Breast epithelium (tissue), 4 donors: ENCODE measurements at regions not wholly inside any gene's neighbourhood (a gene's known extent, or its start where the extent isn't known, plus 50 kb on each side); places are given as distances from the start of the nearest gene placed in this dataset.
A peak's percentile ranks its signal among the peaks of the same experiment; 100 is the strongest.

ENCODE experiments used
- DNase-seq, 2 donors: peaks; one replicate each; pipeline ENCODE4 v3.0.0-alpha.2; 2019; ENCODE audit warnings: low spot score in 2 of 2
- H3K27ac ChIP-seq, 2 donors: fragments of 200-600 bp; sonication (generic) in 1 of 2; one replicate each; pipeline ENCODE4 v1.5.1; 2016 to 2019; ENCODE audit warnings: mild to moderate bottlenecking in 1 of 2
- H3K27me3 ChIP-seq, 2 donors: fragments of 200-600 bp; sonication (generic) in 1 of 2; one replicate each; pipeline versions ENCODE4 v1.5.1 to v1.6.0; 2017 to 2019; ENCODE audit warnings: control low read depth in 1 of 2, mild to moderate bottlenecking in 1 of 2
- H3K36me3 ChIP-seq: fragments of 200-600 bp; one replicate; pipeline ENCODE4 v1.5.1; 2019
- H3K4me1 ChIP-seq, 2 donors: fragments of 200-600 bp; sonication (generic); one replicate each; pipeline ENCODE4 v1.5.1; 2016 to 2019; ENCODE audit warnings: control low read depth in 1 of 2
- H3K4me3 ChIP-seq, 3 donors: fragments of 200-600 bp; sonication (generic); 1 replicate in 2 of 3; 2 replicates in 1 of 3; pipeline ENCODE4 v1.5.1; 2016 to 2019; ENCODE audit warnings: mild to moderate bottlenecking in 3 of 3, moderate library complexity in 2 of 3
- H3K9me3 ChIP-seq, 2 donors: fragments of 200-600 bp; sonication (generic) in 1 of 2; one replicate each; pipeline ENCODE4 v1.5.1; 2016 to 2019; ENCODE audit warnings: control low read depth in 1 of 2
- POLR2A ChIP-seq: fragments of 450-650 bp; IDR thresholded peaks from one replicate; pipeline ENCODE4 v1.6.1; 2016; ENCODE audit warnings: antibody characterized with exemption, mild to moderate bottlenecking, moderate library complexity
- POLR2AphosphoS5 ChIP-seq, 3 donors: sonication (generic); formaldehyde crosslinking; IDR thresholded peaks; one replicate each; pipeline ENCODE4 v1.6.1; 2017; ENCODE audit warnings: antibody characterized with exemption in 3 of 3
- intact Hi-C: fragments of 100-400 bp; cut with DNase I; formaldehyde crosslinking; loops from one replicate; pipeline ENCODE4 v1.15.1; 2023; ENCODE audit warnings: low total_unique reads
- TF ChIP-seq, protein P1 (sequence below), 3 donors: fragments of 450-650 bp; IDR thresholded peaks; one replicate each; pipeline ENCODE4 v1.5.1; 2016 to 2017; ENCODE audit warnings: antibody characterized with exemption in 3 of 3, mild to moderate bottlenecking in 3 of 3, moderate library complexity in 3 of 3

DNA sequence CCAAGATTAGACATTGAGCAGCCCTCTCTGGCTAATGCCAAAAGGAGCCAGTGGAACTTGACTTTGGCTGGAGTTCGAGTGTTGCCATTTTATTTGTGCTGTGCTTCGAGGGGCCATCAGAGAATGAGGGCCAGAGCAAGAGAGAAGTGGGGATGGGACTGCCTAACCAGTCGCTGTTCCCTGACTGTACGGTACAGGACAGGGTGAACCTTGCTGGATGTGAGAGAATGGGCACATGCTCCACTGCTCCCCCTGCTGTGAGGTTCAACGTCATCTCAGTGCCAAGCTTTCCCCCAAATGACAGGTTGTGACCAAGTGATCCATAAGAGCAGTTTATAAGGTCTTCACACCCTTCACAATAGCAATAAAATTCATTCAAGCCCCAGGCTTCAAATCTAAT is 55.1 kb upstream of the BCL11B start:
- intact Hi-C loops = no loop called here
- Histone ChIP-seq H3K4me3 (no peak overlapping the region), H3K27me3 (peaks cover 0 to 39% of the 10 kb centered on the region in 2 donors), H3K9me3 (no peaks in the 10 kb centered on the region), H3K27ac (no peak overlapping the region), H3K4me1 (no peaks in the 10 kb centered on the region), H3K36me3 (no peaks in the 10 kb centered on the region)
- TF ChIP-seq POLR2AphosphoS5 (IDR thresholded peaks at IDR 0.05) (no peak), POLR2A (no peak)
- TF ChIP-seq, protein P1, sequence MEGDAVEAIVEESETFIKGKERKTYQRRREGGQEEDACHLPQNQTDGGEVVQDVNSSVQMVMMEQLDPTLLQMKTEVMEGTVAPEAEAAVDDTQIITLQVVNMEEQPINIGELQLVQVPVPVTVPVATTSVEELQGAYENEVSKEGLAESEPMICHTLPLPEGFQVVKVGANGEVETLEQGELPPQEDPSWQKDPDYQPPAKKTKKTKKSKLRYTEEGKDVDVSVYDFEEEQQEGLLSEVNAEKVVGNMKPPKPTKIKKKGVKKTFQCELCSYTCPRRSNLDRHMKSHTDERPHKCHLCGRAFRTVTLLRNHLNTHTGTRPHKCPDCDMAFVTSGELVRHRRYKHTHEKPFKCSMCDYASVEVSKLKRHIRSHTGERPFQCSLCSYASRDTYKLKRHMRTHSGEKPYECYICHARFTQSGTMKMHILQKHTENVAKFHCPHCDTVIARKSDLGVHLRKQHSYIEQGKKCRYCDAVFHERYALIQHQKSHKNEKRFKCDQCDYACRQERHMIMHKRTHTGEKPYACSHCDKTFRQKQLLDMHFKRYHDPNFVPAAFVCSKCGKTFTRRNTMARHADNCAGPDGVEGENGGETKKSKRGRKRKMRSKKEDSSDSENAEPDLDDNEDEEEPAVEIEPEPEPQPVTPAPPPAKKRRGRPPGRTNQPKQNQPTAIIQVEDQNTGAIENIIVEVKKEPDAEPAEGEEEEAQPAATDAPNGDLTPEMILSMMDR (IDR thresholded peaks at IDR 0.05) = no peak
- DNase-seq = peak in 1 of 2 donors; percentile 8

DNA sequence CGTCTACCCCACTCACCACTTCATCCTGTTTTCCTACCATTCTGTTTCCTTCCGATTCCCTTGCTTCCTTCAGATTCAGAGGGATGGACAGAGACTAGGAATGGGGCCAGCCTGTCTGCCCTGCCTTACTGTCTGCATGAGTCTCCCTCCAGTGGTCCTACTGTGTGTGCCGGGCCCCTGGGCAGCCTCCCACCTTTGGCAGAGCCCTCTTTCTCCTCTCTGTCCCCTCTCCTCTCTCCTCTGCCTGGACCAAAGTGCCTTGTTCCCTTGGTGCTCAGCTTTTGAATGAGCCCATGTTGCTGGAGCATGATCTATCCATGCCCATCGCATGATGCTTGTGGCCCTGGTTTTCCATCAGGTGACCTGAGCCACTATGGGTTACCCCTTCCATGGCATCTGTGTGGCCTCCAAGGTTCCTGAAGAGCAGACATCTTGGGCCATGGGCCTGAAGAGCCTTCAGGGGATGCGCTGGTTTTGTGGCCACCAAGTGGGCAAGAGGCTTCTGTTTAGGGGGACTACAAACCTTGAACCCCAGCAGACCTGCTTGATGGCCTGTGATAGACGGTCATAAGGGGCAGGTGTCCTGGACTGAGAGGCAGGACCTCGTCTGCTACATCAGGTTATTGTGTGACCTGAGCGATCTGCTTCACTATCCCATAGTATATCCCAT is 54.2 kb upstream of the BCL11B start:
- H3K9me3 ChIP-seq = no peaks in the 10 kb centered on the region
- no peaks in the 10 kb centered on the region for H3K36me3 ChIP-seq
- H3K27me3 ChIP-seq = peaks cover 0 to 39% of the 10 kb centered on the region in 2 donors
- DNase-seq = no peak
- intact Hi-C loops = no loop called here
- no peak overlapping the region for H3K27ac ChIP-seq
- no peak overlapping the region for H3K4me3 ChIP-seq
- TF ChIP-seq, protein P1 (IDR thresholded peaks at IDR 0.05) = no peak
- TF ChIP-seq POLR2A = no peak
- TF ChIP-seq POLR2AphosphoS5 (IDR thresholded peaks at IDR 0.05) = no peak
- H3K4me1 ChIP-seq = no peaks in the 10 kb centered on the region

DNA sequence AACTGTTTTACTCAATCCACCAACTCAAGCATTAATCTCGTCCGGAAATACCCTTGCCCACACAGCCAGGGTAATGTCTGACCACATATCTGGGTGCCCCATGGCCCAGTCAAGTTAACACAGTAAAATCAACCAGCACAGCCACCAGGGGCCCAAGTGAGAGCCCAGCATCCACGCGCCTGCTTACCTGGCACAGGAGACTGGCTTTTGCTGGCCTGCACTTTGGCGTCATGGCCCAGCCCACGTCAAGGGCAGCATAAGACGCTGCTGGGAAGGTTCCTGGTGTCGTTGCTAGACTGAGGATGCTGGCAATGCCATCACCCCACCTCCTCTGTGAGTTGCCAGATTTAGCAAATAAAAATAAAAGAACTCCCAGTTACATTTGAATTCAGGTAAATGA is 53.6 kb upstream of the BCL11B start:
- intact Hi-C loops = no loop called here
- no peaks in the 10 kb centered on the region for H3K9me3 ChIP-seq
- H3K27ac ChIP-seq = no peak overlapping the region
- H3K36me3 ChIP-seq = no peaks in the 10 kb centered on the region
- peaks cover 0 to 38% of the 10 kb centered on the region in 2 donors for H3K27me3 ChIP-seq
- peak in 1 of 2 donors; percentile 5 for DNase-seq
- H3K4me3 ChIP-seq = no peak overlapping the region
- TF ChIP-seq POLR2AphosphoS5 (IDR thresholded peaks at IDR 0.05) = no peak
- TF ChIP-seq, protein P1 (IDR thresholded peaks at IDR 0.05) = no peak
- no peak for TF ChIP-seq POLR2A
- no peaks in the 10 kb centered on the region for H3K4me1 ChIP-seq

DNA sequence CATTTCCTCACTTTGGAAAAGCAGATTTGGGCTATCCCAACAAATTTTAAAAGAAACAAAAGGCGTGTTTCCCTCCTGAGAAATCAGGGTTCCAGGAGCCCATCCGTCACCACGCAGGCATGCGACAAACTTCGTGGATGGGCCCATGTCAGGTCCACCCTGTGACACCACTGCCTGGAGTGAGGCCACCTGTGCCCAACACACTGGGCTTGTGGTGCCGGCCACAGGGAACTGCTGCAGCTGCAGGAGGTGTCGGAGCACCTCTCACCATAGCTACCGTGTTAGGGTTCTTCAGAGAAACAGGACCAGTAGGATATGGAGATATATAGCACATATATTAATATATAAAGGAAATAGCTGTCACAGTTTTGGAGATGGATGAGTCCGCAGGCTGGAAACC is 53.0 kb upstream of the BCL11B start:
- no peak overlapping the region for H3K27ac ChIP-seq
- H3K4me3 ChIP-seq = no peak overlapping the region
- no peaks in the 10 kb centered on the region for H3K9me3 ChIP-seq
- no peak for DNase-seq
- TF ChIP-seq, protein P1 (IDR thresholded peaks at IDR 0.05) = no peak
- no peak for TF ChIP-seq POLR2A
- TF ChIP-seq POLR2AphosphoS5 (IDR thresholded peaks at IDR 0.05) = no peak
- no peaks in the 10 kb centered on the region for H3K36me3 ChIP-seq
- intact Hi-C loops = no loop called here
- H3K4me1 ChIP-seq = no peaks in the 10 kb centered on the region
- H3K27me3 ChIP-seq = peaks cover 0 to 32% of the 10 kb centered on the region in 2 donors

DNA sequence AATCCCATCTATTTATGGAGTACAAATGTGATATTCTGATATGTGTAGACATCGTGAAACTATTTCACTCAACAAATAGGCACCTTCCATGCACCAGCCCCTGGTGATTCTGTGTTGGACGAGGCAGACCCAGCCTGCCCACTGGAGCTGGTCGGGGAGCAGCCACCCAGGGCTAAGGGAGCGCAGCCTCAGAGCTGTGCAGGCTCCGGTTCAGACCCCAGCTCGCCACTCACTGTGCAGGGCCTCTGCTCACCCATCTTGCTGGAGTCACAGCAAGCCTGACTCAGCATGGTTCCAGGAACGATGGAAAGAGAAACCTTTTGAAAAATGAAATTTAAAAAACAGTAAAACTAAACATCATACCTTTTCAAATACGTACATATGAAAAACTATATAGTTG is 52.3 kb upstream of the BCL11B start:
- H3K9me3 ChIP-seq = no peaks in the 10 kb centered on the region
- DNase-seq = peak in 1 of 2 donors; percentile 7
- intact Hi-C loops = no loop called here
- TF ChIP-seq POLR2AphosphoS5 (IDR thresholded peaks at IDR 0.05) (no peak), POLR2A (no peak)
- TF ChIP-seq, protein P1 (IDR thresholded peaks at IDR 0.05) = no peak
- peaks cover 0 to 28% of the 10 kb centered on the region in 2 donors for H3K27me3 ChIP-seq
- no peak overlapping the region for H3K27ac ChIP-seq
- H3K4me1 ChIP-seq = no peaks in the 10 kb centered on the region
- H3K36me3 ChIP-seq = no peaks in the 10 kb centered on the region
- H3K4me3 ChIP-seq = no peak overlapping the region
